ENCODE measurements at regions not wholly inside any gene's neighbourhood (a gene's known extent, or its start where the extent isn't known, plus 50 kb on each side); places are given as distances from the start of the nearest gene placed in this dataset.

DNA sequence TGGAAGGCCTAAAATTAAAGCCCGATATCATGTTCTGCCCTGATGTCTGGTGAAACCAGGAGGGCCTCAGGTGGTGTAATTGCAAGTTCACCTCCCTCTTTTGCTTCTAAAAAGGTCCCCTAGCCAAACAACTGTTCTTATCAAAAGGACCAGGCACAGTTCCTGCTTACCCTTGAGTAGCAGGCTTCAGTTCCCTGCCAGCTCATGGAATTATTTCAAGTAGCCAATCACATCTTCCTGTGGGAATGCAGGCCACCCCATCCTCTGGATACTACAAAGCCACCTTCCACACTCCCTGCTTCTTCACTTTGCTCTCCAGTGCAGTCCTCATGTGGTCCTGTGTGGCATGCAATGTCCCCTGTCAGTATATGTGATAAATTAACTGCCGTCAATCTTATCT, 97.7 kb upstream of the GALNT17 start:
- TF ChIP-seq POLR2A (IDR thresholded peaks at IDR 0.05; ENCODE audit: control extremely low read depth in 1 of 2, low read depth in 2 of 2, low read length in 2 of 2), result no peak
- TF ChIP-seq KDM1A (IDR thresholded peaks at IDR 0.05; ENCODE audit: borderline replicate concordance, low read length), result no peak
- TF ChIP-seq CTCF (IDR thresholded peaks at IDR 0.05; ENCODE audit: control extremely low read depth in 1 of 3, insufficient read depth in 1 of 3, low read depth in 1 of 3, low read length in 3 of 3), result no peak
- no peak for TF ChIP-seq GABPA (IDR thresholded peaks at IDR 0.05; ENCODE audit: borderline replicate concordance, insufficient read depth, low read length)
- TF ChIP-seq POLR2AphosphoS5 (IDR thresholded peaks at IDR 0.05; ENCODE audit: low read depth, low read length), result no peak
- no peak for TF ChIP-seq TAF1 (IDR thresholded peaks at IDR 0.05; ENCODE audit: low read depth, low read length)
- no peak for TF ChIP-seq HDAC6 (IDR thresholded peaks at IDR 0.05; ENCODE audit: low read depth, low read length)
- TF ChIP-seq CREB1 (IDR thresholded peaks at IDR 0.05), result no peak
- TF ChIP-seq YY1 (IDR thresholded peaks at IDR 0.05; ENCODE audit: low read depth, low read length), result no peak
- TF ChIP-seq TAF7 (optimal IDR thresholded peaks at IDR 0.05; ENCODE audit: borderline replicate concordance, low read depth, low read length), result no peak

Measured in H1 (cell line).